Esophagus muscularis mucosa (tissue), 3 donors: ENCODE measurements at regions not wholly inside any gene's neighbourhood (a gene's known extent, or its start where the extent isn't known, plus 50 kb on each side); places are given as distances from the start of the nearest gene placed in this dataset.

ENCODE experiments used
- CTCF ChIP-seq, 3 experiments: fragments of 200-600 bp in 2 of 3; fragments of 450-650 bp in 1 of 3; sonication (generic) in 2 of 3; IDR thresholded peaks; one replicate each; pipeline ENCODE4 v1.5.1; 2017 to 2019; ENCODE audit warnings: antibody characterized with exemption in 3 of 3, mild to moderate bottlenecking in 2 of 3, moderate library complexity in 1 of 3
- EP300 ChIP-seq: sonication (generic); formaldehyde crosslinking; IDR thresholded peaks from one replicate; pipeline ENCODE4 v1.6.1; 2017; ENCODE audit warnings: antibody characterized with exemption

GRCh38 chr7:3214090-3214413, 87.0 kb upstream of the SDK1 start:
- TF ChIP-seq EP300 (no peak), CTCF (IDR thresholded peaks at IDR 0.05) (no peak)
